ENCODE measurements at regions not wholly inside any gene's neighbourhood (a gene's known extent, or its start where the extent isn't known, plus 50 kb on each side); places are given as distances from the start of the nearest gene placed in this dataset.

GRCh38 chr7:88495881-88496725 is 189.4 kb upstream of the STEAP4 start:
- no peak for DNase-seq

DNA sequence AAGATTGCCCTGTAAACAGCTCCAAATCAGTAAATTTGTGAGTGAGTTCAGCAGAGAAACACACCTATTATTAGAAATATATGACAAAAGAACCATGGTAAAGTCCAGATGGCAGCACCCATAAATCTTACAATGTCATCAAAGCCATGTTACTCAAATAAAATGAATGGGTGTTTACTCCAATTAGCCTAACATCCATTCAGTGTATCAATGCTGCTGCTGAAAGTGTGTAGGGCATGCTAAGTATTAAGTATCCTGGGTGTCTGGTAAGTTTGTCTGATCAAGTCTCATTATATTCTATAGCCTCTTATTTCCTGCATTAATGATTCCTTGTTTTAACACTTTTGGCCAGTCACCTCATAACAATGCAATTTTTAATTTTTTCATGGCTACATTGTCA is 185.5 kb upstream of the STEAP4 start:
- no peak for DNase-seq

DNA sequence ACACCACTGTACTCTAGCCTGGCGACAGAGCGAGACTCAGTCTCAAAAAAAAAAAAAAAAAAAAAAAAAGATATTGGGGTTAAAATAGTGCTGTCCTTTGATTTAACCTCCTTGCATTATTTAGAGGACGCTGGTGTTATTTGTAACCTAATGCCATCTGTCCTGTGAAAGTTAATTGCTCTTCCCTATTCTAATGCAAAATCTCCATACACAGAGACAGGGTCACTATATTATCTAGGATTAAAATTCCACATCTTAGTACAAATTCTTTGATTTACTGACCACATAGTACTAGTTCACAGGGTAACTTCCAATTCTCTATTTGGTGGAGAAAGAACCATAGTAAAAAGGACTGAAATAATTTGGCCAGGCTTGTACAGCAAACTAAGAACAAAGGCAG is 184.2 kb upstream of the STEAP4 start:
- no peak for DNase-seq

DNA sequence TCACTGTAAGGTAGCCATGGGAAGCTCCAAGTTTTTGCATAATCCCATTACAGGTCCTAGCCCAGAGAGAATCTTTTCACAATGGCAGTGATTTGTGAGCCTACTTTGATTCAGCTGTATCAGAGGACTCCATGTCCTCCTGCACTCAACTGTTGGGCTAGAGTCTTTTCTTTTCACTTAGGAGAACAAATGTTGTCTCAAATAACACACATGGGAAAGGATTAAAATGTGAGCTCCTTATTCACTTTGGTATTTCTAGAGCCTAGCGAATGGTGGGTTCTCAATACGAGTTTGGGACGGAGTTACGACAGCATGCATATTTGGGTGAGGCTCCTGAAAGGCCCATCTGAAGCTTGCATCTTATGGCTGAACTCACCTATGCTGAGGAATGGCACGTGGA is 183.5 kb upstream of the STEAP4 start:
- no peak for DNase-seq

DNA sequence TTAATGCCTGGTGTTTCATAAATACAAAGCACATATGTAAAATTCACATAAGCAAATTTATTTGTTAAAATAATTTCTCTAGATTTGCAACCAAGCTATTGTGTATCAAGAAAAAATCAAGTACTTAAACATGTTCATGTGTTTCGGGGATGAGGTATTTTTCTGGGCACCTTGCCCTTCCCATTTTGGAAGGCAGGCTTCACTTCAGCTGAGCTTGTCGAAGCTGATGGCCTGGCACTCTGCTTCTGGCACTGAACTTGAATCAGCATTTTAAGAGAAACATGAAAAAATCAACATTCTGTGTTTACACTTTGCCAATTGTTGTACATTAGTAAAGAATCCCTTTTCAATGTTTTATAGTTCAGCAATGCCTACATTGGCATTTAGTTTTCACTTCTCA is 179.1 kb upstream of the STEAP4 start:
- no peak for DNase-seq

GRCh38 chr7:88484551-88484950 is 177.9 kb upstream of the STEAP4 start:
- no peak for DNase-seq

GRCh38 chr7:88480896-88481295 is 174.2 kb upstream of the STEAP4 start:
- no peak for DNase-seq

DNA sequence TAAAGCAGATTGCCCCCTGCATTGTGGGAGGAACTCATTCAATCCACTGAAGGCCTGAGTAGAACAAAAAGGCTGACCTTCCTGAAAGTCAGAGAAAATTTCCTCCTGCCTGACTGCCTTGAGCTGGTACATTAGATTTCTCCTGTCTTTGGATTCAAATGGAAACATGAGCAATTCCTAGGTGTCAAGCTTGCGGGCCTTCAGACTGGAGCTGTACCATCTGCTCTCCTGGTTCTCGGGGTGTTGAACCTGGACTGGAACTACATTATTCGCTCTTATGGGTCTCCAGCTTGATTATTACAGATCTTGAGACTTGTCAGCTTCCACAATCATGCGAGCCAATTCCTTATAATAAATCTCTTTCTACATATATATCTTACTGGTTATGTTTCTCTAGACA is 173.6 kb upstream of the STEAP4 start:
- no peak for DNase-seq

GRCh38 chr7:88477976-88478375 is 171.3 kb upstream of the STEAP4 start:
- no peak for DNase-seq

GRCh38 chr7:88465600-88465999 is 158.9 kb upstream of the STEAP4 start:
- DNase-seq = no peak

DNA sequence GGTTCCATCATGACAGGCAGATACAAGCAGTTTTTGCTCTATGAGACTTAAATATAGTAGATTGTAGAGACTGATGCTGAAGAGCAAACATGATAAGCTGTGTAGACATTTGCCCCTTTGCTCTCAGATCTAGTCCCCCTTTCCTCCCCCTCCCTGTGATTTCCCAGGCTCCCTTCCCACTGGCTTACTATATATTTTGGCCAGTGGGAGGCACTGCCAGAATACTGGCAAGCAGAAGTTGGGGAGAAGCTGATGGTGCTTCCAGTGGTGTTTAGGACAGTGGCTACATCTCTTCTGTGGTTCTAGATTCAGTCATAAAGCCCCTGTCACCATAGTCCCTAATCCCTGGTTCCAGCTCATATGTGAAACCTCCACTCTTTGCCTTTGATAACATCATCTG is 156.1 kb upstream of the STEAP4 start:
- no peak for DNase-seq

DNA sequence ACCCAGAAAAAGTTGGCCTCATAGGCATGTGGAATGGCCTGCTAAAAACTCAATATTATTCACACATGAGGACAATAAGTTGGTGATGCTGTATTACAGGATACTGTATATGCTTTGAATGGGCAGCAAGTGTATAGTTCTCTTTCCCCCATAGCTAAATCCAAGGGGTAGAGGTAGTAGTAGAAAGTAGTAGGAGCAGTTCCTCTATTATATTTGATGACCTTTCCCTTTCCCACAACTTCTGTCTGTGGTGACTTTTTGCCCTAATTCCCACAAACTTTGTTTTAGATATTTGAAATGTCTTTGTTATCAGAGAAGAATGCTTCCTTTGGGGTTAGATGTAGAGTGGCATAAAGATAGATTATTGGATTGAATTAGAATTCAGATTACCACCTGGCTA is 154.0 kb upstream of the STEAP4 start:
- DNase-seq = no peak

DNA sequence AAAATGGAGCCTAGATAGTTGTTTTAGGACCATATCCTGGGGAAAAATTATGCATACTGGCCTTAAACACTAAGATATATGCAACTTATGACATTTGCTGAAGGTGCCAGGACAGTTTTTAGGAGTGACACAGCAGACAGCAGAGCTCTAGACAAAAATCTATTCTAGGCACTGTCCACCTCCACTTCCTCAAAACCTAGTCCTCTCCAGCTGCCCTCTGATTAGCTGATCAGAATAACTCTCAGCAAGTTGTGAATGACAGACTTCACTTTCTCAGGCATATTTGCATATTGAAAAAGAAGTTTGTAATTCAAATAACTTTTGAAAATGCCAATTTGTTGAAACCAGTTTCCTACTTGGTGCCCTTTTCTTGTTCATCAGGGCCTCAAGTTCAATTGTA is 152.3 kb upstream of the STEAP4 start:
- DNase-seq = no peak

- DNase-seq = no peak
Measured at GRCh38 chr7:88458279-88458678, 151.6 kb upstream of the STEAP4 start.

DNA sequence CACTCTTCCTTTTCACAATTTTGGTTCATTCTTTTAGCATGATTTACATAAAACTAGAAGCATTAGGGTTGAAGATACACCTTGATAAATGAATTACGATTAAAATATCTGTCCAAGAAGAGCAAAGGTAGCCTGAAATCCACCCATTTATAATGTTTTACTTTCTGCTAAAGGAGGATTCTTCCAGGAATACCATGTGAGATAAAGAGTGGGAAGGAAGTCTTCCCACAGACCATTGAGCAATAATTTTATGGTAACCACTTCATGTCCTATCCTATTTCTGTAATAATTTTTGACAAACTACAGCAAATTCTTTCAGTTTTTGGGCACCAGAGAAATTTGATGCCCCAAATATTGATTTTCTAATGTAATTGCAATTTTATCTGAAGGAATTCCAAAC is 150.6 kb upstream of the STEAP4 start:
- DNase-seq = no peak

DNA sequence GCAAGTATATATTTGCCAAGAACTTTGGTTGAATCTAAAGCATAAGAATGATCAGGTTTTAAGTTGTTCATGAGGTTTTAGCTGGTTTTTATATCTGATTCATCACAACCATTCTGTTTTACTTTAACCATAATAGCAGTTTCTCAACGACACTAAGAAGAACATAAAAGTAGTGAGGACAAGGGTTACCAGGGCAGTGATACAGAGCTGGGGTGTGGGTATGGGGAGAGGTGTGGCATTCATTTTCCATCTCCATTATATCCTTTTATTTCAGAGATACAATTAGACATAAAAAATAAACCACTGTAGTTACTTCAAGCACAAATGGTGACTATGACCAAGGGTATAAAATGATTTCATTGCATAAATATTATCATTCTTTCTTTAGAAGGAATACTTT is 149.8 kb upstream of the STEAP4 start:
- no peak for DNase-seq

- DNase-seq = no peak
Measured at GRCh38 chr7:88455696-88456095, 149.0 kb upstream of the STEAP4 start.

DNA sequence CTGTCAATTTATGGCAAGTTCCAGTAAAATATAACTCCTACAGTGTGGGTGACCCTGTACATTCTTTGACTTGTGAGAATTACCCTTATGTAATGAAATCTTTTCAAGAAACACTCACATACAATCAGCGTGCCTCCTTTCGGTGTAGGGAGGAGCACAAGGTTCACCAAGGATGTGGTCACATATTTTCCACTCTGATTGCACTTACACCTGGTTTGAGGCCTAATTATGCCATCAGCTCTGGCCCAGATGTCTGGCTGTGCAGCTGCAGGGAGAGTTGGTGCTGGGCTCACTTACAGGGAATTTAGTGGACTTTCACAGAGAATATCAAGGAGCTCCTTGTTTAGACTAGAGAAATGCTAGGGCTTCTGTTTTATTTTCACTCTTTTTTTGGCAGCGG is 146.0 kb upstream of the STEAP4 start:
- DNase-seq = no peak

DNA sequence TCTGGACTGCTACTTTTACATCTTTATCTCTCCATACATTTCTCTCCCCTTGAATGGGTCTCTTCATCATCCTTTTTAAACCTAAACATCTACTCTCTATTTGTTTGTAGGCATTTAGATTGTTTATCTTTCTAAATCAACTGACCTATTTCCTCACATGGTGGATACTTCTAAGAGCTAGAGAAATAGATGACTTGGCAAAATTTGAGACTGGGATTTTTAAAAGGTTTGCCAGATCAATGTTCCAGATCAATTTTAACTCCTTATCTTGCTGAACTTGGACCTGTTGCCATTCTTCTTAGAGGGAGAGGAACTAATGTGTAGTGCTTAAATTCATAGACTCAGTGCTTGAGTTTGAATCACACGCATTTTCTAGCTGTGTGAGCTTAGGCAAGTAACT is 144.2 kb upstream of the STEAP4 start:
- DNase-seq = no peak

- DNase-seq = no peak
Measured at GRCh38 chr7:88449410-88449809, 142.7 kb upstream of the STEAP4 start.

DNA sequence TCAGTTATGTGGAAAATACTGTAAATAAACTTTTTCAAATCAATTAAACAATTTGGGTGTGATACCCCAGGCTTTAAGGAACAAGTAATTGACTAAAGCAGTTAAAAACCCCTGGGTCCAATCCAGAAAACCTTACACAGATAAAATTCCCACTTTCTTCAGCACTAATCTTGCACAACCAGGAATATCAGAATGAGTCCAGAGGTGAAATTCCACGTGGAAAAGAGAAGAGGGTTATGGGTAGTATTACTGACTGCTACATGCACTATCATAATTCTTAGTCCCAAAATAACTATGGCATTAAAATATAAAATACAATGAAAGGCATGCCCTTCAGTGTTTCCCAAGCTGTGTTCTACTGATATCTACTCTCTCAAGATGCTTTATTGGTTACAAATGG is 135.7 kb upstream of the STEAP4 start:
- DNase-seq = no peak

DNA sequence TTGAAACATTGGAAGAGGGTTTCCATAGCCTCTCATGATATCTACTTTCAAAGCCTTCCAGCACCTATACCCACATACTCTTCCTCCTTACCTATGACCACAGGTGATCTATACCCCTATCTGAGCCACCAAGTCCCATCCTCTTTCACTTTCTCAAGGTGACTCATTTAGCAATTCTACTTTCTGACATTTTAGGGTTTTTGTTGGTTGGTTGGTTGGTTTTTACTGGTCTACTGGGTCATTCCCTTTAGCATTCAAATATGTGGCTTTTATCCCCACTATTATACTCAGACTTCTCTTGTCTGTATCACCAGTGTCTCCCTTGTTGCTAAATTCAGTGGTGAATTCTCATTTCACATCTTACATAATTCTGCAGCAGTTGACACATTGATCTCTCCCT is 130.4 kb upstream of the STEAP4 start:
- no peak for DNase-seq

- DNase-seq = no peak
Measured at GRCh38 chr7:88432301-88432700, 125.6 kb upstream of the STEAP4 start.

GRCh38 chr7:88431882-88432281 is 125.2 kb upstream of the STEAP4 start:
- no peak for DNase-seq

DNA sequence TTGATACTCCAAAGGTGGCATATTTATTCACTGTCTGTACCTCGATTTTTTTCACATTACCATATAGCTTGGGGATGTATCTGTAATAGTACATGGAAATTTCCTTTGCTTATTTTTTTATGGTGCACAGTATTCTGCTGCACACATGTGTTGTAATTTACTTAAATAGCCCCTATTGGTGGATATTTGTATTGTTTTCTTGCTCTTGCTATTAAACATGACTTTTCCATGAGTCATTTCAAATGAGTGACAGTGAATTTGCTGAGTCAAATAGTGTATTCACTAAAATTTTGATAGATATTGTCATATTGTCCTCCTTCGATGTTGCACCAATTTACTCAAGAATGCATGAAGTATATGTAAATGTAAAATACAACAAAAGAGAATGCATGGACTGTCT is 122.7 kb upstream of the STEAP4 start:
- no peak for DNase-seq

Data from HCEC 1CT (cell line).